Fibroblast of lung (primary cell): ENCODE measurements at regions not wholly inside any gene's neighbourhood (a gene's known extent, or its start where the extent isn't known, plus 50 kb on each side); places are given as distances from the start of the nearest gene placed in this dataset.

Experiments used
- DNase-seq, 2 donors: peaks; one replicate each; pipeline versions ENCODE4 v3.0.0 to v3.0.0-alpha.2; 2010; ENCODE audit warnings: low read depth in 2 of 2
- H2AFZ ChIP-seq: 2 replicates; pipeline ENCODE4 v1.5.1; 2012; ENCODE audit warnings: low read length, control low read depth, inconsistent platforms
- H3K27ac ChIP-seq: 2 replicates; pipeline ENCODE4 v1.5.1; 2011; ENCODE audit warnings: low read length, control low read depth; ENCODE audit not compliant: insufficient read depth
- H3K27me3 ChIP-seq: 2 replicates; pipeline ENCODE4 v1.5.1; 2011; ENCODE audit warnings: mild to moderate bottlenecking, low read length; ENCODE audit not compliant: control insufficient read depth, insufficient read depth
- H3K36me3 ChIP-seq: 2 replicates; pipeline ENCODE4 v1.5.1; 2011; ENCODE audit warnings: low read length; ENCODE audit not compliant: control insufficient read depth, insufficient read depth
- H3K4me1 ChIP-seq: 2 replicates; pipeline ENCODE4 v1.5.1; 2011; ENCODE audit warnings: low read length; ENCODE audit not compliant: control insufficient read depth, insufficient read depth; ENCODE audit errors: extremely low read depth
- H3K4me2 ChIP-seq: 2 replicates; pipeline ENCODE4 v1.5.1; 2011; ENCODE audit warnings: low read length, control low read depth; ENCODE audit not compliant: insufficient read depth; ENCODE audit errors: extremely low read depth
- H3K4me3 ChIP-seq, 4 experiments: fragments of 200-600 bp in 1 of 4; sonication (generic) in 1 of 4; replicated peaks in 1 of 4; 2 replicates each; pipeline ENCODE4 v1.5.1; 2011 to 2016; ENCODE audit warnings: low read length in 4 of 4, low read depth in 3 of 4, mild to moderate bottlenecking in 3 of 4, control low read depth in 2 of 4, inconsistent platforms in 1 of 4, mixed read lengths in 1 of 4; ENCODE audit not compliant: insufficient read depth in 1 of 4; ENCODE audit errors: control extremely low read depth in 1 of 4
- H3K79me2 ChIP-seq: 2 replicates; pipeline ENCODE4 v1.5.1; 2012; ENCODE audit warnings: mild to moderate bottlenecking, low read length, inconsistent platforms; ENCODE audit not compliant: control insufficient read depth, insufficient read depth
- H3K9ac ChIP-seq: 2 replicates; pipeline ENCODE4 v1.5.1; 2011; ENCODE audit warnings: mild to moderate bottlenecking, low read length, control low read depth; ENCODE audit not compliant: insufficient read depth
- H3K9me3 ChIP-seq: 2 replicates; pipeline ENCODE4 v1.5.1; 2012; ENCODE audit warnings: low read depth, low read length; ENCODE audit not compliant: control insufficient read depth, insufficient read depth
- H4K20me1 ChIP-seq: 2 replicates; pipeline ENCODE4 v1.5.1; 2011; ENCODE audit warnings: low read length; ENCODE audit not compliant: control insufficient read depth, insufficient read depth; ENCODE audit errors: extremely low read depth
- CTCF ChIP-seq, 2 donors: IDR thresholded peaks in 1 of 2; conservative IDR thresholded peaks in 1 of 2; 1 replicate in 1 of 2; 2 replicates in 1 of 2; pipeline ENCODE4 v1.5.1; 2011 to 2012; ENCODE audit warnings: low read length in 2 of 2, control low read depth in 1 of 2, inconsistent platforms in 1 of 2, low read depth in 1 of 2, mild to moderate bottlenecking in 1 of 2
- EZH2 ChIP-seq: IDR thresholded peaks from 2 replicates; pipeline ENCODE4 v1.5.1; 2012; ENCODE audit warnings: low read length, control low read depth, mild to moderate bottlenecking; ENCODE audit errors: missing control alignments

DNA sequence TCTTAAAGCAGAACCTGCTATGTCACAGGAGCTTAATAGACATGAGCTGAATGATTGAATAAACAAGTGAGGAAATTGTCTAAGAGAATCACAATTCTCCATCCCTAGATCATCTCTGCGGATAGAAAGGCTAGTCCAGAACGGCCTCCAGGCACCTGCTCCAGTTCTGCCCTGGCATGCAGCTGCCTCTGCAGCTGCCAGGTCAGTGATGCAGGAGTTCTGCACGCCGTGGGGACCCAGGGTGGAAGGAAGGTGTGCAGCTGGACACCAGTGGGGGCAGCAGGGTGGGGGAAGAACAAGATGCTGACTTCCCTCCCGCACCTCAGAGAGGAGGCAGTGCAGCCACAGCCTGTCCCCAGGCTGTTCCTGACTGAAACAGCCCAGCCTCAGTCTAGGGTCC lies 192.1 kb upstream of the NCAM1 start:
- Histone ChIP-seq H4K20me1 (no peaks in the 10 kb centered on the region), H3K4me3 (no peak overlapping the region), H3K27me3 (no peaks in the 10 kb centered on the region), H3K9me3 (no peaks in the 10 kb centered on the region), H2AFZ (no peak overlapping the region), H3K27ac (no peak overlapping the region), H3K4me2 (no peak overlapping the region), H3K4me1 (no peaks in the 10 kb centered on the region), H3K9ac (no peak overlapping the region), H3K36me3 (no peaks in the 10 kb centered on the region), H3K79me2 (no peaks in the 10 kb centered on the region)
- DNase-seq = no peak
- TF ChIP-seq CTCF (conservative IDR thresholded peaks at IDR 0.05 in 1 of 2, IDR thresholded peaks at IDR 0.05 in 1 of 2; ENCODE audit: low read depth in 1 of 2, low read length in 2 of 2) = no peak
- no peak for TF ChIP-seq EZH2

DNA sequence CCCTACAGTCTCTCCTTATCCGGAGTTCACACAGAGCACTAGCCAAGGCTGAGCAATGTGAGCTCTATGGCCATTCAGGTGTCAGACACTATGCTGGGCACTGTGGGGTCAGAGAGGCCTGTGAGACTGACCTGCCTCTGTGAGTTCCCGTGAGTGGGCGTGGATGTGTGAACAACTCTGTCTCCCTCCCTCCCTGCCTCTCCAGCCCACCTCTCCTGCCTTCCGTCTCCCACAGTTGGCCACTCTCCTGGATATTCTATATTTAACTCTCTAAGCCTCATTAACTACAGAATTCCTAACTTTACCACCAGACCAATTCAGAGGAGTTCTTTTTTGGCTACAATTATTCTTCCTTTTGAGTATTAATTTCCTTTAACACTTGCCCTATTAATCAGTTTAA lies 191.6 kb upstream of the NCAM1 start:
- H3K36me3 ChIP-seq = no peaks in the 10 kb centered on the region
- no peaks in the 10 kb centered on the region for H3K27me3 ChIP-seq
- no peak overlapping the region for H3K27ac ChIP-seq
- no peak for TF ChIP-seq CTCF (conservative IDR thresholded peaks at IDR 0.05 in 1 of 2, IDR thresholded peaks at IDR 0.05 in 1 of 2; ENCODE audit: low read depth in 1 of 2, low read length in 2 of 2)
- TF ChIP-seq EZH2 = no peak
- DNase-seq = peak in 1 of 2 donors; percentile 21
- H3K4me3 ChIP-seq = no peak overlapping the region
- H3K79me2 ChIP-seq = no peaks in the 10 kb centered on the region
- H3K4me2 ChIP-seq = no peak overlapping the region
- no peaks in the 10 kb centered on the region for H3K9me3 ChIP-seq
- no peak overlapping the region for H3K9ac ChIP-seq
- H2AFZ ChIP-seq = no peak overlapping the region
- no peaks in the 10 kb centered on the region for H3K4me1 ChIP-seq
- H4K20me1 ChIP-seq = no peaks in the 10 kb centered on the region

GRCh38 chr11:112770033-112770432 lies 191.2 kb upstream of the NCAM1 start:
- TF ChIP-seq CTCF (conservative IDR thresholded peaks at IDR 0.05 in 1 of 2, IDR thresholded peaks at IDR 0.05 in 1 of 2; ENCODE audit: low read depth in 1 of 2, low read length in 2 of 2) (no peak), EZH2 (no peak)

More at GRCh38 chr11:112770033-112770432, 191.2 kb upstream of the NCAM1 start:
- no peaks in the 10 kb centered on the region for H3K79me2 ChIP-seq
- H3K4me1 ChIP-seq = no peaks in the 10 kb centered on the region
- no peak overlapping the region for H3K4me3 ChIP-seq
- no peaks in the 10 kb centered on the region for H4K20me1 ChIP-seq
- H2AFZ ChIP-seq = no peak overlapping the region
- no peak overlapping the region for H3K4me2 ChIP-seq
- H3K36me3 ChIP-seq = no peaks in the 10 kb centered on the region
- H3K9ac ChIP-seq = no peak overlapping the region
- no peak for DNase-seq
- no peak overlapping the region for H3K27ac ChIP-seq
- no peaks in the 10 kb centered on the region for H3K27me3 ChIP-seq
- H3K9me3 ChIP-seq = no peaks in the 10 kb centered on the region
